ENCODE measurements at regions not wholly inside any gene's neighbourhood (a gene's known extent, or its start where the extent isn't known, plus 50 kb on each side); places are given as distances from the start of the nearest gene placed in this dataset.

GRCh38 chr17:36661047-36661666, 59.8 kb downstream of the MRM1 start:
- TF ChIP-seq RARB (CRISPR knock-in tag; IDR thresholded peaks at IDR 0.05), result no peak
- no peak for TF ChIP-seq GLIS3 (CRISPR knock-in tag; IDR thresholded peaks at IDR 0.05)
- no peak for TF ChIP-seq PATZ1 (CRISPR knock-in tag; IDR thresholded peaks at IDR 0.05; ENCODE audit: borderline replicate concordance)
- no peak for TF ChIP-seq ZFP3 (CRISPR knock-in tag; IDR thresholded peaks at IDR 0.05)
- no peak for TF ChIP-seq CREB5 (CRISPR knock-in tag; IDR thresholded peaks at IDR 0.05; ENCODE audit: low read depth)
- no peak for TF ChIP-seq ZNF70 (CRISPR knock-in tag; IDR thresholded peaks at IDR 0.05)
- TF ChIP-seq ISL1 (CRISPR knock-in tag; IDR thresholded peaks at IDR 0.05), result no peak
- TF ChIP-seq ZC3H10 (CRISPR knock-in tag; IDR thresholded peaks at IDR 0.05), result no peak
